Activated CD4-positive, alpha-beta T cell treated with anti-CD3 and anti-CD28 coated beads for 48 hours (primary cell): ENCODE measurements at regions not wholly inside any gene's neighbourhood (a gene's known extent, or its start where the extent isn't known, plus 50 kb on each side); places are given as distances from the start of the nearest gene placed in this dataset.

Source experiments
- DNase-seq: peaks from one replicate; pipeline ENCODE4 v3.0.0-alpha.2; 2020

DNA sequence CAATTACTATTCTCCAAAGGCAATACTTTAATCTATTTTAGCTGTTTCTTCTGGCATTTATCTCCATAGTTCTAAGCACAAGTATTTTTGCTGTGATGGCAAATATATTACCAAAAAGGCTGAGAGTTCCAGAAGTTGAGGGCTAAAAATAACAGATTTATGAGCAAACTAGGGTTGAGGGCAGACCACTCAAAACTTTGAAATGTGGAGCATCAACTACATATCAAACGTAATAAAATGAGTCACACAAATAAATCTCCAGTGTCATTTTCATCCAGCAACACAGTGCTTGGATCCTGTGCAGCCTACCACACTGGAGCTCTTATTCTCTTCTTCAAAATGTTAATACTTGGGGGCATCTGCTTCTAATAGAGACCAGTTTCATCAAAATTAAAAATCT, 163.9 kb downstream of the HS3ST1 start:
- no peak for DNase-seq

GRCh38 chr4:11264346-11264745, 164.3 kb downstream of the HS3ST1 start:
- DNase-seq: no peak

DNA sequence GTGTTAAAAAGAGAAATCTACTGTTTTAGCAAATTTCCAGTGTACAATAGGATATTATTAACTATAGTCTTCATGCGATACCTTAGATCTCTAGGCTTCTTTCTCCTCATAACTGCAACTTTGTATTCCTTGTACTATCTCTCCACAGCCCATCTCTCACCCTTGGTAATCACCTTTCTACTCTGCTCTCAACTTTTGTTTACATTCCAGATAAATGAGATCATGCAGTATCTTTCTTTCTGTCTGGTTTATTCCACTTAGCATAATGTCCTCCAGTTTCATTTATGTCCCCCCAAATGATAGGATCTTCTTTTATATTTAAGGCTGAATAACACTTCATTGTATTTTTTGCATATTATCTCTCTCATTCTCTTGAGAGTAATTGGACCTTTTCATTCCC, 165.5 kb downstream of the HS3ST1 start:
- DNase-seq: no peak

DNA sequence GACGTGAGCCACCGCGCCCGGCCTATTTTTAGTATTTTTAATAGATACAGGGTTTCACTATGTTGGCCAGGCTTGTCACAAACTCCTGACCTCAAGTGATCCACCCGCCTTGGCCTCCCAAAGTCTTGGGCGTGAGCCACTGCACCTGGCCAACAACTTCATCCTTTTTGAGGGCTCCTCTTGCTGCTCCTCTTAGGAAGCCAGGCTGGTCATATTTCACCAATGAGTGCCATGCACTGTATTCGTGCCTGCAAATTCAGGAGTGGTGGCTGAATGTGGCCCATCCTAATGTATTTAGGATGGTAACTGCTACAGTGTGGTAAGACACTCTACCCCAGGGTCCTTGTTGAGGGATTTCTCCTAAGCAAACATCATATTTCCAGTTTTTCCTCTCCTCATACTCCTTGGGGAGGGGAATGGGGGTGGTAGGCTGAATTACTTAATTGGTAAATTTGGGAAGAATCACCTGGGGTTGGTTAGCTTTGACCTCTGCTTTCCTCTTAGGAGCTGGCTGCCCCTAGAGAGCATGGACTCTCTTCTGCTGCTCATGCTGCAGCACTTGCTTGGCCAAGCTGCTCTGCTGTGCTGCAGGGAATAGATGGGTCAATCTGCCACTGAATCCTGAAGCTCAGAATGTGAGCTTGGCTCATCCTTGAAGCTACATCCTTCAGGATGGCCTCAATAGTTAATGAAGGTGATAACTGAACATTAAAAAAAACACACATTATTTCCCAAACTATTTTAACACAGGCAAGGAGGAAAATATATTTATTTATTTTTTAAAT, 167.4 kb downstream of the HS3ST1 start:
- no peak for DNase-seq

GRCh38 chr4:11259837-11260236, 168.9 kb downstream of the HS3ST1 start:
- DNase-seq: no peak

DNA sequence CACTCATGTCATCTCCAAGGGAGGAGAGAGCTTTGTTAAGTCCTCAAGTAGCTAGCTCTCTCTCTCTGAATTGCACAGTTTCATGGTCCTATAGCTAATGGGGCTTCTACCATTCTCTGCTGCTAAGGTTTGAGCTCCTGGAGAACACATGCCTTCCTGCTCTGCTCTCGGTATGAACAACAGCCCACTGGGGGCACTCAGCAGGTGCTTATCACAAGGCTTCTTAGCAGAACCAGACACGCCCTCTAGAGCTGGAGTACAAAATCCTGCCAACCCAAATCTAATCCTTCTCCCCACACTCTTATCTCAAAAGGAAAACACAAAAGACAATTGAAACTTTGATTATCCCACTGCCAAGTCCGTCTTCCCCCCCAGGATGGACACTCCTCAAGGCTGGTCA, 176.5 kb downstream of the HS3ST1 start:
- DNase-seq: no peak

- DNase-seq: no peak
These were observed 178.2 kb downstream of the HS3ST1 start for GRCh38 chr4:11250510-11250909.

DNA sequence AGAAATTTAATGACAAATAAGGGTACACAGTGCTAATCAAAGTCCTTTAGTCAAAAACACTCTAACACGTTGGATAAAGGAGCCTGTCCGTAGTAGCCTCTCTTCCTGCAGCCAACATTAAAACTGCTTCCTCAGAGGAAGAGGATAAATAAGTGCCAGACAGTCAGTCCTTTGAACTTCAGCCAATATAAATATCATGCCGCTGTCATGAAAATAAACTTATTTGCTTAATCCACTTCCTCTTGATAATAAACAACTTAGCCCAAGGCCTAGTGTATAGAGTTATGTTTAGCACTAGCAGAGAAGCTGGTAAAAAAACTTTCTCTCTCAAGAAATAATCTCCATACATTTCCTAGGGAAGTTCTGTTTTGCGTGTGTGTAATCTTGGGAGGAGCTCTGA, 196.7 kb downstream of the HS3ST1 start:
- no peak for DNase-seq

GRCh38 chr4:11230866-11231265, 197.8 kb downstream of the HS3ST1 start:
- DNase-seq: no peak

- no peak for DNase-seq
These were observed 200.2 kb downstream of the HS3ST1 start for GRCh38 chr4:11228530-11228929.

DNA sequence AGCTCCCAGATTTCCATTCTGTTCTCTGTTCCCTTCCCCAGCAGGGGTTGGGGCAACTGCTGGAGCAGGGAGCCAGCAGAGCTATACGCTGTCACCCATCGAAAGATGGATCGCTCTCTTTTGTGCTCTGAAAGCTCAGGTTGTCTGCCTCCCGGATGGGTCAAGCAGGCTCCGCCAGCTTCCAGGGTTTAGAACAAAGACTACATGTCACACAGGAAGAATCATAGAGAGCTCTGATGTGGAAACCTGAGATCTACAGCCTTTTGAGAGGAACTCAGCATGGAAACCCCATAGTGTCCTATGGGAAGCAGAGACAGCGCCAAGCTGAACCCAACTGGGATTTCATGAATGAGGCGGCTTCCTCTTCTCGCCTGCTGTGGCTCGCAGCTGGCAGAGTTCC, 205.4 kb downstream of the HS3ST1 start:
- no peak for DNase-seq

GRCh38 chr4:11218692-11219091, 210.0 kb downstream of the HS3ST1 start:
- DNase-seq: no peak

DNA sequence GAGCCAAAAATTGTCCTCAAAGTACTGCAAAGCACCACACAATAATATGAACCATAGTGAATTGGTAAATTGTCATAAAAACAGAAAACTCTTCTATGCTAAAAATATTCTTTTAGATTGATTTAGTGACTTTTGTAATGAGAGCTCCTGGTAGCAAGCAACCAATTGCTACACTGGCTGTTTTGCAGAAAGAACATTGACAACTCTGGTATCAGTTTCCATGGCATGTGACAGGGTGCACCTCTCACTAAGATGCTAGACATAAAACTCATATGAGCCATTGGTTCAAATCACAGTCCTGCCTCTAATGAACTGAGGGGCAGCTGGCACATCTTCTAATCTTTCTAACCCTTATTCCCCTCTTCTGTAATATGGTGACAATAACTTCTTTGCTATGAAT, 212.2 kb downstream of the HS3ST1 start:
- DNase-seq: no peak

DNA sequence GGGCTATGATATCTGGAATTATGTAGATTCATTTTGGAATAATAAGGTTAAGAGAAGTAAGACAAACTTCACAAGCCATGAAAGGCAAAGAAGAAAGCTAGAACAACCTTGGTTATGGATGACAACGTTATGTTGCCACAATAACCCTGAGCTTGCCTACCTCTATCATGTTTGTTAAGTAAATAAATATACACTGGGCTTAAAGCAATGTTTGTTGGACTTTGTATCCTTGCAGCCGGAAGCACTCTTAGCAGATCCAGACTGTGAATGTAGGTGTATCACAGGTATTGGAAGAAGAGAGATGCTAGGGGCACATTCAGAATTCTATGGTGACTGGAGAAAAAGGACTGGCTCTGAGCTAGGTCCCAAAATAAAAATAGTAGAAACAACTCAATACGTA, 214.4 kb downstream of the HS3ST1 start:
- DNase-seq: no peak

DNA sequence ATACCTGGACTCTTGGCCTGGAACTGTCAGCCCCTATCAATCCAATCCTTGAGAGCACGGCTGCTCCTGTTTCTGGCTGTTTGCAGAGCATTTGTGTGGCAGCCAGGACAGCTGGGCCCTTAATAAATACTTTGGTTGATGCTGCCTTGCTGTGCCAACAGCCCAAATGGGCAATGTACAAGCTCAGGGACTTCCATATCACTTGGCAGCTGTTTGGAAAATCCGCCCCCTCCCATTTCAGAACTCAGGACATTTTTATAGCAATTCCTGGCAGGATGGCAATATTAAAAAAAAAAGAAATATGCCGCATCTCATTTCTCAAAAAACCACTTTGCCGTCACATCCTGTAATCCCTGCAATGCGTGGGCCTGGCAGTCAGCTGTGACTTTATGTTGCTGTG, 218.9 kb downstream of the HS3ST1 start:
- no peak for DNase-seq

DNA sequence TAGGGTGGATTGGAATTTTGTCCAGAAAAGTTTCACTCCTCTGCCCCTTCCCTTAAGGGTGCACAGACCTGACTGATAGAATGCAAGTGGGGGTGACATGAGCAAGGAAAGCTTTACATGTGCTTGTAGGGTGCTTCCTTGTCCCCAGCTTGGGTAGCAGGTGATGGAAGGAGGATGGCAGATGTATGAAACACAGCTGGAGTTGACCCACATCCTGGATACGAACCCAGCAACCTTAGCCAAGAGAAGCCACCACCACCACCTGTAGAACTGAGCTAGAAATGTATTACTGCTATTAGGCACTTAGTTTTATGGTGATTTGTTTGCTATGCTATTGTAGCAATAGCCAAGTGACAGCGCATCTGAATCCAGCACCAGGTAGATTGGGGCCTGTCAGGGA, 227.4 kb downstream of the HS3ST1 start:
- no peak for DNase-seq

- no peak for DNase-seq
These were observed 230.0 kb downstream of the HS3ST1 start for GRCh38 chr4:11198516-11199305.

DNA sequence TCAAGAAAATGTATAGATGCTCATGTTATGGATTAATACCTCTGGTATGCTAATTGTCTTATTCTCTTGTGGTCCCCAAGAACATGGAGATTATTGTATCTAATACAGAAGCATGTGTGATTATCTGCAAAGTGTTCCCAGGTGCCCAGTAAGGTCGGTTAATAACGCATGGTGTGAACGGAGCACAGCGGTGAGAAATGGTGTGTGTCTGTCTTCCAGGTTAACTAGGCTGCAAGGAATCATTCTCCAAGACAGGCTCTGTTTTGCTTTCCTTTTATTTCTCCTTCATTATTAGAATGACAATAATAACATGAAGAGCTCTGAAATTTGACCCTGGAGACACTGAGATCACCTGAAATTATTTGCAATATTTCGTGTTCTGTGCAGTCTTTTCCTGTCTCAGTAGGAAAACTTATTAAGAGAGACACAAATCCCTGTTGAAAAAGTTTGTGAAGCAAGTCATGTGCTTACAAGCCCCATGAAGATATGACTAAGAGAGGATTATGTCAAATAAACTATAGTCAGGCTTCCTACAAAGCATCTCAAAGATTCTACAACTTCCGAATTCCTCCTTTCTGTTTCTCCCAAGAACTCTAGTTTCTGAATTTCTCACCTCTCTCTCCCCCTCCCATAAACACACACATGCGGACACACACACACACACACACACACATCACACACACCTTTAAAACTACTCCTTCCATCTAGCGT, 230.9 kb downstream of the HS3ST1 start:
- no peak for DNase-seq

DNA sequence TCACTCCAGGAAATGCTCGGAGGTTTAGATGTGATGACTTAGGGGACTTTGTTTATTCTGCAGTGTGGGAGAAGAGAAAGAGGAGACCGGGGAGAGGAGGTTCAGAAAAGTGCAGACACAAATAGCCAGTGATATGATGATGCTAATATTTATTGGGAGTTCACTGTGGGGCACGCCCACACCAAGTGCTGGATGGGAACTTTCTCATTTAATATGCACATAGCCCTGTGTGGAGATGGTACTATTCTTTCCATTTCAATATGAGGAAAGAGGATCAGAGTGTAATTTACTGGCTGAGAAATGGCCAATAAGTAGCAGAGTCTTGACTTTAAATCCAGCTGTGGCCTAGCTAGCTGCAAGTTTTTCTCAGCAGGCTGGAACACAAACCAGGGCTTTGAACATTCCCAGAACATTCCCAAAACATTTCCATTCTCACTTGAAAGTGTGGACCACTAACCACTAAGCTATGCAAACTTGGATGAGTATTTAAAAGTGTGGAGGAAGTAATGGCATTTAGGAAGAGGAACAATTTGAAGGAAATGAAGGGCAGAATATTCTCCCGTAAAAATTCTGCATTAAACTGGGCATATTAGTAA, 231.7 kb downstream of the HS3ST1 start:
- DNase-seq: no peak

DNA sequence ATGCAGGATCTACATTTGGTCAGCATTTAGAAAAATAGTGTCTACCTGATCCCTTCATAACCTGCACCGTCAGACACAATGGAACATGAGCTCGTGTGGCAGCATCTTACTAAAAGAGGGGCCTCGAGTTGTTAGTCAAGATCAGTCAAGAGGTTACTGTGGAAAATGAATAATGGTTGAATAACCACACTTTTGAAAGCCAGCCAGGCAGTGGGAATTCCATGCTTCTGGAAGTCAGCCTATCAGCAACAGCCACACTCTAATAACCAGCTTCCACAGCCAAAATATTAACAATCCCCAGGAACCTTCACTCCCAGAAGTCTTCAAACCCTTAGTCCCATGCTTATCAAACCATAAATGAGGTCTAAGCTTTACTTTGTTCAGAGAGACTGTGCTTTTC, 234.3 kb downstream of the HS3ST1 start:
- DNase-seq: no peak

GRCh38 chr4:11189756-11190155, 238.9 kb downstream of the HS3ST1 start:
- no peak for DNase-seq

- no peak for DNase-seq
These were observed 245.3 kb downstream of the HS3ST1 start for GRCh38 chr4:11183356-11183740.

DNA sequence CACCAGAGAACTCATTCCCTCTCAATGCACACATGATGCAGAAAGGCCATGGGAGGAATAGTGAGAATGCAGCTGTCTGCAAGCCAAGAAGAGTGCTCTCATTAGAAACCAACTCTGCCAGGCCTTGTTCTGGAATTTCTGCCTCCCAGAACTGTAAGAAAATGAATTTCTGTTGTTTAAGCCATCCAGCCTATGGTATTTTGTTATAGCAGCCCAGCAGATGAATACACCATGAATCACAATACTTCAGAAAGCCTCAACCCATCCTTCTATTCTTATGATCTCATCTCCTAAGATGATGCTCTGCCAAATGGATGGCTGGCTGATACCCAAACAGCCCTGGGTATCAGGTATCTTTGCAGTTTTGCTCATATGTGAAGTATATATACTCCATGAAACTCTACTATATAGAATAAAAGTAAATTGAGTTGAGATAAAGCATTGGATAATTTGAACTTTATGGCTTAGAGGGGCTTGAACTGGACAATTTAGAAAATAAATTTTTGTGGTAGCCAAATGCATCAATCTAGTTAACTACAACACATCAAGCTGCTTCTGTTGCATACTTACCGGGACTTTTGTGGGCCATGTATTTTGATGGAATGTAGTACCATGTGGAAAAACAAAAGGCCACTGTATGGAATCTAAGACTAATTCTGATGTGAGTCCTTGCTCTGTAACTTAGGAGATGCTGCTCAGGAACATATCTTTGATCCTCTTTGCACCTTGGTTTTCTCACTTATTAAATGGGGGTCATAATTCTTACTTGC, 245.9 kb downstream of the HS3ST1 start:
- no peak for DNase-seq
